GM23338 (cell line): ENCODE measurements at regions not wholly inside any gene's neighbourhood (a gene's known extent, or its start where the extent isn't known, plus 50 kb on each side); places are given as distances from the start of the nearest gene placed in this dataset.

Source experiments
- ATAC-seq: fragments of 200-7000 bp; cut with Tn5 transposase; 3 replicates; pipeline ENCODE4 v1.9.1; 2020
- DNase-seq: peaks from one replicate; pipeline ENCODE4 v3.0.0-alpha.2; 2015; ENCODE audit warnings: low spot score
- H2AFZ ChIP-seq: fragments of 200-600 bp; sonication (generic); 2 replicates; pipeline ENCODE4 v1.8.0; 2016; ENCODE audit warnings: antibody characterized with exemption, mild to moderate bottlenecking, moderate library complexity
- H3F3A ChIP-seq: fragments of 200-600 bp; sonication (generic); replicated peaks from 2 replicates; pipeline ENCODE4 v1.8.0; 2017; ENCODE audit warnings: antibody characterized with exemption, mixed run types, low read depth
- H3K27ac ChIP-seq: fragments of 200-600 bp; sonication (generic); 2 replicates; pipeline ENCODE4 v1.6.1; 2016; ENCODE audit warnings: low read depth
- H3K27me3 ChIP-seq: fragments of 200-600 bp; sonication (generic); 2 replicates; pipeline ENCODE4 v1.8.0; 2016; ENCODE audit warnings: mild to moderate bottlenecking, mixed run types, moderate library complexity; ENCODE audit not compliant: insufficient read depth
- H3K36me3 ChIP-seq: fragments of 200-600 bp; sonication (generic); 2 replicates; pipeline ENCODE4 v1.8.0; 2016; ENCODE audit warnings: mild to moderate bottlenecking; ENCODE audit not compliant: insufficient read depth
- H3K4me1 ChIP-seq: fragments of 200-600 bp; sonication (generic); 2 replicates; pipeline ENCODE4 v1.8.0; 2016; ENCODE audit warnings: mild to moderate bottlenecking, moderate library complexity; ENCODE audit not compliant: insufficient read depth
- H3K4me2 ChIP-seq: fragments of 200-600 bp; sonication (generic); 2 replicates; pipeline ENCODE4 v1.7.1; 2017; ENCODE audit warnings: mixed run types
- H3K4me3 ChIP-seq: fragments of 200-600 bp; sonication (generic); 2 replicates; pipeline ENCODE4 v1.6.1; 2016; ENCODE audit warnings: mixed run types
- H3K79me2 ChIP-seq: fragments of 200-600 bp; sonication (generic); replicated peaks from 2 replicates; pipeline ENCODE4 v1.8.0; 2017; ENCODE audit warnings: mild to moderate bottlenecking; ENCODE audit not compliant: insufficient read depth
- H3K9me2 ChIP-seq: fragments of 200-600 bp; sonication (generic); 2 replicates; pipeline ENCODE4 v1.8.0; 2017; ENCODE audit not compliant: insufficient read depth
- H4K20me1 ChIP-seq: fragments of 200-600 bp; sonication (generic); replicated peaks from 2 replicates; pipeline ENCODE4 v1.8.0; 2017; ENCODE audit warnings: mild to moderate bottlenecking; ENCODE audit not compliant: insufficient read depth
- H3K27ac Mint-ChIP-seq: 2 replicates; pipeline ENCODE4 v1.8.0; 2020; ENCODE audit warnings: inconsistent platforms, mild to moderate bottlenecking, moderate library complexity, mixed read lengths
- H3K27me3 Mint-ChIP-seq: 3 replicates; pipeline ENCODE4 v1.8.0; 2022; ENCODE audit warnings: low read depth, mild to moderate bottlenecking, moderate library complexity, mixed read lengths, inconsistent platforms; ENCODE audit not compliant: insufficient read depth, poor library complexity
- H3K36me3 Mint-ChIP-seq: 3 replicates; pipeline ENCODE4 v1.8.0; 2021; ENCODE audit warnings: low read depth, mild to moderate bottlenecking, inconsistent platforms, moderate library complexity, mixed read lengths
- H3K4me1 Mint-ChIP-seq: 3 replicates; pipeline ENCODE4 v1.8.0; 2020; ENCODE audit warnings: mild to moderate bottlenecking, inconsistent platforms, mixed read lengths
- H3K4me3 Mint-ChIP-seq: 3 replicates; pipeline ENCODE4 v1.8.0; 2021; ENCODE audit warnings: moderate library complexity, mild to moderate bottlenecking, inconsistent platforms, mixed read lengths
- H3K9me3 Mint-ChIP-seq: 3 replicates; pipeline ENCODE4 v1.8.0; 2020; ENCODE audit warnings: moderate library complexity, mild to moderate bottlenecking, inconsistent platforms, mixed read lengths
- CREB1 ChIP-seq: fragments of 250-450 bp; sonication (Bioruptor Pico); IDR thresholded peaks from 2 replicates; pipeline ENCODE4 v1.5.0; 2020; ENCODE audit warnings: low read depth, mild to moderate bottlenecking, moderate library complexity
- EZH2 ChIP-seq: fragments of 200-600 bp; sonication (generic); IDR thresholded peaks from one replicate; pipeline ENCODE4 v1.8.0; 2017; ENCODE audit warnings: antibody characterized with exemption, mild to moderate bottlenecking, low read depth; ENCODE audit not compliant: unreplicated experiment
- EZH2phosphoT487 ChIP-seq: fragments of 200-600 bp; sonication (generic); IDR thresholded peaks from one replicate; pipeline ENCODE4 v1.8.1; 2018; ENCODE audit warnings: antibody characterized with exemption; ENCODE audit not compliant: unreplicated experiment
- JUNB ChIP-seq: IDR thresholded peaks from one replicate; pipeline ENCODE4 v1.6.1; 2016; ENCODE audit warnings: antibody characterized with exemption; ENCODE audit not compliant: unreplicated experiment
- NANOG ChIP-seq: IDR thresholded peaks from 2 replicates; pipeline ENCODE4 v1.6.1; 2016; ENCODE audit warnings: antibody characterized with exemption, borderline replicate concordance
- POLR2AphosphoS5 ChIP-seq: IDR thresholded peaks from 2 replicates; pipeline ENCODE4 v1.6.1; 2016; ENCODE audit warnings: antibody characterized with exemption, low read depth
- STAT1 ChIP-seq: IDR thresholded peaks from one replicate; pipeline ENCODE4 v1.6.1; 2016; ENCODE audit warnings: antibody characterized with exemption; ENCODE audit not compliant: unreplicated experiment
- ZNF114 ChIP-seq: fragments of 250-450 bp; sonication (Bioruptor Pico); IDR thresholded peaks from 2 replicates; pipeline ENCODE4 v1.5.0; 2020; ENCODE audit warnings: mild to moderate bottlenecking, moderate library complexity
- ZNF331 ChIP-seq: fragments of 250-450 bp; sonication (Bioruptor Pico); IDR thresholded peaks from 2 replicates; pipeline ENCODE4 v1.5.0; 2020; ENCODE audit warnings: low read depth, mild to moderate bottlenecking, moderate library complexity
- TF ChIP-seq, protein P1 (sequence below): IDR thresholded peaks from one replicate; pipeline ENCODE4 v1.6.1; 2018; ENCODE audit warnings: antibody characterized with exemption; ENCODE audit not compliant: unreplicated experiment
- TF ChIP-seq, protein P2 (sequence below): IDR thresholded peaks from 2 replicates; pipeline ENCODE4 v1.6.1; 2016; ENCODE audit warnings: antibody characterized with exemption
- TF ChIP-seq, protein P3 (sequence below), 2 experiments: fragments of 200-600 bp in 1 of 2; sonication (generic) in 1 of 2; conservative IDR thresholded peaks; 2 replicates each; pipeline versions ENCODE4 v1.5.1 to v1.6.1; 2016 to 2017; ENCODE audit warnings: antibody characterized with exemption in 2 of 2, low read depth in 2 of 2, mild to moderate bottlenecking in 2 of 2, moderate library complexity in 1 of 2
- TF ChIP-seq, protein P4 (sequence below): fragments of 250-450 bp; sonication (Bioruptor Pico); IDR thresholded peaks from 2 replicates; pipeline ENCODE4 v1.5.0; 2020; ENCODE audit warnings: mild to moderate bottlenecking, moderate library complexity

DNA sequence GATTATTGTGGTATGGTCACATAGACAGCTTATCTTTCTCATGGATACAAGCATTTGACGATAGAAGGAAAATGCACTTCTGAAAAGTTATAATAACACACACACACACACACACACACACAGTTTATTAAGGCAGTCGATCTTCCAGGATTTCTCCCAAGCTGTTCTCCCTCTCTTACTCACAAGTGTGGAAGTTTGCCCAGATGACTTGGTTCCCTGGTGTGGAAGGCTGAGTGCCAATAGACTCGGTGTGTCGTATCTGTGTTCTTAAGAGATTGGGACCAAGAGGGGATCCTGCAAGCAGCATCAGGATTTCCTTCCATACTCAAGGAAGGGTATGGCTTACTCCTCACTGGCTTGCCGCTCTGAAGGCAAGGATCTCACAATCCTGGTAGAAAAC, 279.6 kb downstream of the HS3ST3B1 start:
- ATAC-seq (no peak), DNase-seq (no peak)
- Mint-ChIP-seq H3K27ac (no peak overlapping the region), H3K36me3 (no peaks in the 10 kb centered on the region), H3K4me3 (no peak overlapping the region), H3K4me1 (peaks cover 17% of the 10 kb centered on the region), H3K27me3 (no peaks in the 10 kb centered on the region), H3K9me3 (no peaks in the 10 kb centered on the region)
- H3K79me2 ChIP-seq, result no peaks in the 10 kb centered on the region
- H3F3A ChIP-seq, result no peaks in the 10 kb centered on the region
- peaks cover 8% of the 10 kb centered on the region; the same call in 1 of the 2 replicates for H3K9me2 ChIP-seq
- H3K27ac ChIP-seq, result no peak overlapping the region
- peaks cover 20% of the 10 kb centered on the region for H3K4me1 ChIP-seq
- H3K36me3 ChIP-seq, result no peaks in the 10 kb centered on the region
- H2AFZ ChIP-seq, result peak overlapping the region; percentile 38
- no peak overlapping the region for H3K4me3 ChIP-seq
- no peaks in the 10 kb centered on the region for H3K27me3 ChIP-seq
- H4K20me1 ChIP-seq, result no peaks in the 10 kb centered on the region
- TF ChIP-seq POLR2AphosphoS5 (no peak), NANOG (no peak), ZNF114 (CRISPR knock-in tag) (no peak), JUNB (no peak), STAT1 (no peak), CREB1 (CRISPR knock-in tag) (no peak), EZH2 (no peak), EZH2phosphoT487 (no peak), ZNF331 (CRISPR knock-in tag) (no peak)
- TF ChIP-seq, protein P1, sequence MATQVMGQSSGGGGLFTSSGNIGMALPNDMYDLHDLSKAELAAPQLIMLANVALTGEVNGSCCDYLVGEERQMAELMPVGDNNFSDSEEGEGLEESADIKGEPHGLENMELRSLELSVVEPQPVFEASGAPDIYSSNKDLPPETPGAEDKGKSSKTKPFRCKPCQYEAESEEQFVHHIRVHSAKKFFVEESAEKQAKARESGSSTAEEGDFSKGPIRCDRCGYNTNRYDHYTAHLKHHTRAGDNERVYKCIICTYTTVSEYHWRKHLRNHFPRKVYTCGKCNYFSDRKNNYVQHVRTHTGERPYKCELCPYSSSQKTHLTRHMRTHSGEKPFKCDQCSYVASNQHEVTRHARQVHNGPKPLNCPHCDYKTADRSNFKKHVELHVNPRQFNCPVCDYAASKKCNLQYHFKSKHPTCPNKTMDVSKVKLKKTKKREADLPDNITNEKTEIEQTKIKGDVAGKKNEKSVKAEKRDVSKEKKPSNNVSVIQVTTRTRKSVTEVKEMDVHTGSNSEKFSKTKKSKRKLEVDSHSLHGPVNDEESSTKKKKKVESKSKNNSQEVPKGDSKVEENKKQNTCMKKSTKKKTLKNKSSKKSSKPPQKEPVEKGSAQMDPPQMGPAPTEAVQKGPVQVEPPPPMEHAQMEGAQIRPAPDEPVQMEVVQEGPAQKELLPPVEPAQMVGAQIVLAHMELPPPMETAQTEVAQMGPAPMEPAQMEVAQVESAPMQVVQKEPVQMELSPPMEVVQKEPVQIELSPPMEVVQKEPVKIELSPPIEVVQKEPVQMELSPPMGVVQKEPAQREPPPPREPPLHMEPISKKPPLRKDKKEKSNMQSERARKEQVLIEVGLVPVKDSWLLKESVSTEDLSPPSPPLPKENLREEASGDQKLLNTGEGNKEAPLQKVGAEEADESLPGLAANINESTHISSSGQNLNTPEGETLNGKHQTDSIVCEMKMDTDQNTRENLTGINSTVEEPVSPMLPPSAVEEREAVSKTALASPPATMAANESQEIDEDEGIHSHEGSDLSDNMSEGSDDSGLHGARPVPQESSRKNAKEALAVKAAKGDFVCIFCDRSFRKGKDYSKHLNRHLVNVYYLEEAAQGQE, result no peak
- TF ChIP-seq, protein P2, sequence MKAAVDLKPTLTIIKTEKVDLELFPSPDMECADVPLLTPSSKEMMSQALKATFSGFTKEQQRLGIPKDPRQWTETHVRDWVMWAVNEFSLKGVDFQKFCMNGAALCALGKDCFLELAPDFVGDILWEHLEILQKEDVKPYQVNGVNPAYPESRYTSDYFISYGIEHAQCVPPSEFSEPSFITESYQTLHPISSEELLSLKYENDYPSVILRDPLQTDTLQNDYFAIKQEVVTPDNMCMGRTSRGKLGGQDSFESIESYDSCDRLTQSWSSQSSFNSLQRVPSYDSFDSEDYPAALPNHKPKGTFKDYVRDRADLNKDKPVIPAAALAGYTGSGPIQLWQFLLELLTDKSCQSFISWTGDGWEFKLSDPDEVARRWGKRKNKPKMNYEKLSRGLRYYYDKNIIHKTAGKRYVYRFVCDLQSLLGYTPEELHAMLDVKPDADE, result no peak
- TF ChIP-seq, protein P3, sequence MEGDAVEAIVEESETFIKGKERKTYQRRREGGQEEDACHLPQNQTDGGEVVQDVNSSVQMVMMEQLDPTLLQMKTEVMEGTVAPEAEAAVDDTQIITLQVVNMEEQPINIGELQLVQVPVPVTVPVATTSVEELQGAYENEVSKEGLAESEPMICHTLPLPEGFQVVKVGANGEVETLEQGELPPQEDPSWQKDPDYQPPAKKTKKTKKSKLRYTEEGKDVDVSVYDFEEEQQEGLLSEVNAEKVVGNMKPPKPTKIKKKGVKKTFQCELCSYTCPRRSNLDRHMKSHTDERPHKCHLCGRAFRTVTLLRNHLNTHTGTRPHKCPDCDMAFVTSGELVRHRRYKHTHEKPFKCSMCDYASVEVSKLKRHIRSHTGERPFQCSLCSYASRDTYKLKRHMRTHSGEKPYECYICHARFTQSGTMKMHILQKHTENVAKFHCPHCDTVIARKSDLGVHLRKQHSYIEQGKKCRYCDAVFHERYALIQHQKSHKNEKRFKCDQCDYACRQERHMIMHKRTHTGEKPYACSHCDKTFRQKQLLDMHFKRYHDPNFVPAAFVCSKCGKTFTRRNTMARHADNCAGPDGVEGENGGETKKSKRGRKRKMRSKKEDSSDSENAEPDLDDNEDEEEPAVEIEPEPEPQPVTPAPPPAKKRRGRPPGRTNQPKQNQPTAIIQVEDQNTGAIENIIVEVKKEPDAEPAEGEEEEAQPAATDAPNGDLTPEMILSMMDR (conservative IDR thresholded peaks at IDR 0.05; ENCODE audit: low read depth in 2 of 2), result no peak
- TF ChIP-seq, protein P4, sequence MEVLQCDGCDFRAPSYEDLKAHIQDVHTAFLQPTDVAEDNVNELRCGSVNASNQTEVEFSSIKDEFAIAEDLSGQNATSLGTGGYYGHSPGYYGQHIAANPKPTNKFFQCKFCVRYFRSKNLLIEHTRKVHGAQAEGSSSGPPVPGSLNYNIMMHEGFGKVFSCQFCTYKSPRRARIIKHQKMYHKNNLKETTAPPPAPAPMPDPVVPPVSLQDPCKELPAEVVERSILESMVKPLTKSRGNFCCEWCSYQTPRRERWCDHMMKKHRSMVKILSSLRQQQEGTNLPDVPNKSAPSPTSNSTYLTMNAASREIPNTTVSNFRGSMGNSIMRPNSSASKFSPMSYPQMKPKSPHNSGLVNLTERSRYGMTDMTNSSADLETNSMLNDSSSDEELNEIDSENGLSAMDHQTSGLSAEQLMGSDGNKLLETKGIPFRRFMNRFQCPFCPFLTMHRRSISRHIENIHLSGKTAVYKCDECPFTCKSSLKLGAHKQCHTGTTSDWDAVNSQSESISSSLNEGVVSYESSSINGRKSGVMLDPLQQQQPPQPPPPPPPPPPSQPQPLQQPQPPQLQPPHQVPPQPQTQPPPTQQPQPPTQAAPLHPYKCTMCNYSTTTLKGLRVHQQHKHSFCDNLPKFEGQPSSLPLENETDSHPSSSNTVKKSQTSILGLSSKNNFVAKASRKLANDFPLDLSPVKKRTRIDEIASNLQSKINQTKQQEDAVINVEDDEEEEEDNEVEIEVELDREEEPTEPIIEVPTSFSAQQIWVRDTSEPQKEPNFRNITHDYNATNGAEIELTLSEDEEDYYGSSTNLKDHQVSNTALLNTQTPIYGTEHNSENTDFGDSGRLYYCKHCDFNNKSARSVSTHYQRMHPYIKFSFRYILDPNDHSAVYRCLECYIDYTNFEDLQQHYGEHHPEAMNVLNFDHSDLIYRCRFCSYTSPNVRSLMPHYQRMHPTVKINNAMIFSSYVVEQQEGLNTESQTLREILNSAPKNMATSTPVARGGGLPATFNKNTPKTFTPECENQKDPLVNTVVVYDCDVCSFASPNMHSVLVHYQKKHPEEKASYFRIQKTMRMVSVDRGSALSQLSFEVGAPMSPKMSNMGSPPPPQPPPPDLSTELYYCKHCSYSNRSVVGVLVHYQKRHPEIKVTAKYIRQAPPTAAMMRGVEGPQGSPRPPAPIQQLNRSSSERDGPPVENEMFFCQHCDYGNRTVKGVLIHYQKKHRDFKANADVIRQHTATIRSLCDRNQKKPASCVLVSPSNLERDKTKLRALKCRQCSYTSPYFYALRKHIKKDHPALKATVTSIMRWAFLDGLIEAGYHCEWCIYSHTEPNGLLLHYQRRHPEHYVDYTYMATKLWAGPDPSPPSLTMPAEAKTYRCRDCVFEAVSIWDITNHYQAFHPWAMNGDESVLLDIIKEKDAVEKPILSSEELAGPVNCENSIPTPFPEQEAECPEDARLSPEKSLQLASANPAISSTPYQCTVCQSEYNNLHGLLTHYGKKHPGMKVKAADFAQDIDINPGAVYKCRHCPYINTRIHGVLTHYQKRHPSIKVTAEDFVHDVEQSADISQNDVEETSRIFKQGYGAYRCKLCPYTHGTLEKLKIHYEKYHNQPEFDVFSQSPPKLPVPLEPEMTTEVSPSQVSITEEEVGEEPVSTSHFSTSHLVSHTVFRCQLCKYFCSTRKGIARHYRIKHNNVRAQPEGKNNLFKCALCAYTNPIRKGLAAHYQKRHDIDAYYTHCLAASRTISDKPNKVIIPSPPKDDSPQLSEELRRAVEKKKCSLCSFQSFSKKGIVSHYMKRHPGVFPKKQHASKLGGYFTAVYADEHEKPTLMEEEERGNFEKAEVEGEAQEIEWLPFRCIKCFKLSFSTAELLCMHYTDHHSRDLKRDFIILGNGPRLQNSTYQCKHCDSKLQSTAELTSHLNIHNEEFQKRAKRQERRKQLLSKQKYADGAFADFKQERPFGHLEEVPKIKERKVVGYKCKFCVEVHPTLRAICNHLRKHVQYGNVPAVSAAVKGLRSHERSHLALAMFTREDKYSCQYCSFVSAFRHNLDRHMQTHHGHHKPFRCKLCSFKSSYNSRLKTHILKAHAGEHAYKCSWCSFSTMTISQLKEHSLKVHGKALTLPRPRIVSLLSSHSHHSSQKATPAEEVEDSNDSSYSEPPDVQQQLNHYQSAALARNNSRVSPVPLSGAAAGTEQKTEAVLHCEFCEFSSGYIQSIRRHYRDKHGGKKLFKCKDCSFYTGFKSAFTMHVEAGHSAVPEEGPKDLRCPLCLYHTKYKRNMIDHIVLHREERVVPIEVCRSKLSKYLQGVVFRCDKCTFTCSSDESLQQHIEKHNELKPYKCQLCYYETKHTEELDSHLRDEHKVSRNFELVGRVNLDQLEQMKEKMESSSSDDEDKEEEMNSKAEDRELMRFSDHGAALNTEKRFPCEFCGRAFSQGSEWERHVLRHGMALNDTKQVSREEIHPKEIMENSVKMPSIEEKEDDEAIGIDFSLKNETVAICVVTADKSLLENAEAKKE (CRISPR knock-in tag), result no peak
- no peak overlapping the region for H3K4me2 ChIP-seq
